Heart right ventricle (tissue), 16 donors: ENCODE measurements at regions not wholly inside any gene's neighbourhood (a gene's known extent, or its start where the extent isn't known, plus 50 kb on each side); places are given as distances from the start of the nearest gene placed in this dataset.
"Not testable (repeated sequence)": the region's sequence is repeated elsewhere in the genome, so short reads cannot be mapped to it uniquely, and the experiment has no call there.

ENCODE experiments used
- ATAC-seq, 8 donors: fragments of 200-7000 bp; cut with Tn5 transposase; one replicate each; pipeline ENCODE4 v1.9.1; 2020; ENCODE audit warnings: mild to moderate bottlenecking in 8 of 8, moderate library complexity in 8 of 8, moderate number of reproducible peaks in 1 of 8
- DNase-seq, 2 donors: peaks; one replicate each; pipeline ENCODE4 v3.0.0-alpha.2; 2020
- H3K27ac ChIP-seq, 10 donors: fragments of 200-600 bp; sonication (generic) in 2 of 10; one replicate each; pipeline versions ENCODE4 v1.5.0 to v1.8.0; 2020 to 2022; ENCODE audit warnings: mild to moderate bottlenecking in 3 of 10
- H3K27me3 ChIP-seq, 7 donors: fragments of 200-600 bp; one replicate each; pipeline ENCODE4 v1.8.0; 2021 to 2022; ENCODE audit warnings: mild to moderate bottlenecking in 2 of 7
- H3K36me3 ChIP-seq, 9 donors: fragments of 200-600 bp; sonication (generic) in 1 of 9; one replicate each; pipeline versions ENCODE4 v1.5.0 to v1.8.0; 2020 to 2022; ENCODE audit warnings: mild to moderate bottlenecking in 2 of 9
- H3K4me1 ChIP-seq, 9 donors: fragments of 200-600 bp; sonication (generic) in 1 of 9; one replicate each; pipeline versions ENCODE4 v1.5.0 to v1.8.0; 2020 to 2022; ENCODE audit warnings: mild to moderate bottlenecking in 4 of 9
- H3K4me3 ChIP-seq, 10 donors: fragments of 200-600 bp; sonication (generic) in 2 of 10; one replicate each; pipeline versions ENCODE4 v1.5.0 to v1.8.0; 2020 to 2022; ENCODE audit warnings: mild to moderate bottlenecking in 7 of 10, moderate library complexity in 2 of 10
- H3K9me3 ChIP-seq, 11 donors: fragments of 200-600 bp in 10 of 11; sonication (generic) in 2 of 11; one replicate each; pipeline versions ENCODE4 v1.5.0 to v1.8.0; 2013 to 2022; ENCODE audit warnings: mild to moderate bottlenecking in 2 of 11, control low read depth in 1 of 11, moderate library complexity in 1 of 11
- CTCF ChIP-seq, 9 donors: fragments of 200-600 bp; sonication (generic) in 2 of 9; IDR thresholded peaks; one replicate each; pipeline versions ENCODE4 v1.5.0 to v1.8.0; 2021 to 2022; ENCODE audit warnings: antibody characterized with exemption in 9 of 9, mild to moderate bottlenecking in 5 of 9, moderate library complexity in 1 of 9
- WGBS, 2 donors: extraction: QIAGEN DNeasy Blood & Tissue Kit; methylation state at CpG; one replicate each; pipeline ENCODE4 v1.1.7; 2013; ENCODE audit warnings: inconsistent platforms in 1 of 2; 5-methylcytosine and 5-hydroxymethylcytosine counted together
- intact Hi-C, 10 donors: fragments of 100-400 bp; cut with DNase I; formaldehyde crosslinking; loops; one replicate each; pipeline versions ENCODE4 v1.11.1 to v1.14.2; 2022
- donor health status: Arrhythmogenic right ventricular cardiomyopathy.
- donor health status: ischemic (EF 13 %, LVEDD 7.1; RV severe dilation, severe dysfunction).
- donor health status: healthy with polysubstance abuse.
- donor health status: DM: no; HTN: yes; CAD: no.
- donor health status: DM: no; HTN: no; CAD: no.
- donor health status: ischemic (EF 25% LVEDD 6.9; RV normal size, moderate dysfunction).
- donor health status: ischemic (EF 25% LVEDD 5.7; RV mildly dilated, moderate dysfunction).
- donor health status: healthy.
- donor health status: DM: yes; HTN: yes; CAD: no.
- donor health status: Ischemic cardiomyopathy.
- donor health status: ischemic (EF 35%, LVEDD 5.7; RV mildly dilated, moderate dysfunction).
- donor health status: nonischemic (EF 11% LVEDD 7.7; RV severe dilation, severe dysfunction).
- donor health status: DM: yes; HTN: yes; CAD: no.
- donor health status: PGD.
- donor health status: ischemic (EF 29% LVEDD 5.4; RV normal size, mild dysfunction).
- donor health status: nonischemic (EF 23%, LVEDD 6.1; RV moderate dilation, normal function).

GRCh38 chr6:85285934-85286333 lies 163.9 kb upstream of the NT5E start:
- 85 to 86% methylated on average over 22 of the region's 22 CpGs for WGBS, 2 donors
- no peak for TF ChIP-seq CTCF (IDR thresholded peaks at IDR 0.05)
- H3K27ac ChIP-seq = no peak overlapping the region

GRCh38 chr6:85285114-85285513 lies 164.8 kb upstream of the NT5E start:
- TF ChIP-seq CTCF (IDR thresholded peaks at IDR 0.05) = no peak
- H3K4me3 ChIP-seq = no peak overlapping the region
- H3K9me3 ChIP-seq = peaks cover 0 to 6% (median 0%) of the 10 kb centered on the region in 11 donors
- no peaks in the 10 kb centered on the region for H3K27me3 ChIP-seq
- no peaks in the 10 kb centered on the region for H3K36me3 ChIP-seq
- DNase-seq (no peak), ATAC-seq (no peak)
- intact Hi-C loops = no loop called here
- no peaks in the 10 kb centered on the region for H3K4me1 ChIP-seq
- H3K27ac ChIP-seq = no peak overlapping the region
- WGBS, 2 donors = 80 to 83% methylated on average over 6 of the region's 6 CpGs

More at GRCh38 chr6:85285934-85286333, 163.9 kb upstream of the NT5E start:
- H3K4me1 ChIP-seq = no peaks in the 10 kb centered on the region
- ATAC-seq (no peak), DNase-seq (no peak)
- intact Hi-C loops = no loop called here
- H3K9me3 ChIP-seq = peaks cover 0 to 13% (median 0%) of the 10 kb centered on the region in 11 donors
- H3K4me3 ChIP-seq = no peak overlapping the region
- no peaks in the 10 kb centered on the region for H3K36me3 ChIP-seq
- no peaks in the 10 kb centered on the region for H3K27me3 ChIP-seq

GRCh38 chr6:85283436-85283835 lies 166.4 kb upstream of the NT5E start:
- intact Hi-C loops = no loop called here
- no peaks in the 10 kb centered on the region for H3K36me3 ChIP-seq
- ATAC-seq (no peak), DNase-seq (no peak)
- TF ChIP-seq CTCF (IDR thresholded peaks at IDR 0.05) = no peak
- WGBS, 2 donors = 76 to 80% methylated on average over 3 of the region's 3 CpGs
- no peaks in the 10 kb centered on the region for H3K4me1 ChIP-seq
- no peak overlapping the region for H3K4me3 ChIP-seq
- no peaks in the 10 kb centered on the region for H3K27me3 ChIP-seq
- no peaks in the 10 kb centered on the region for H3K9me3 ChIP-seq
- no peak overlapping the region for H3K27ac ChIP-seq

GRCh38 chr6:85278466-85279035 lies 171.3 kb upstream of the NT5E start:
- no peak overlapping the region for H3K4me3 ChIP-seq
- no peak for ATAC-seq
- WGBS, 2 donors = 42 to 46% methylated on average over 3 of the region's 3 CpGs
- DNase-seq = no peak
- H3K27ac ChIP-seq = no peak overlapping the region
- H3K27me3 ChIP-seq = no peaks in the 10 kb centered on the region
- no peaks in the 10 kb centered on the region for H3K4me1 ChIP-seq
- no peak for TF ChIP-seq CTCF (IDR thresholded peaks at IDR 0.05)
- H3K36me3 ChIP-seq = no peaks in the 10 kb centered on the region
- intact Hi-C loops = no loop called here
- H3K9me3 ChIP-seq = peaks cover 0 to 8% (median 0%) of the 10 kb centered on the region in 11 donors

- H3K4me3 ChIP-seq, H3K27ac ChIP-seq, H3K27me3 ChIP-seq, H3K4me1 ChIP-seq, DNase-seq, H3K36me3 ChIP-seq, intact Hi-C loops, H3K9me3 ChIP-seq, ATAC-seq: not testable (repeated sequence)
- 77 to 78% methylated on average over 1 of the region's 1 CpG for WGBS, 2 donors
Observed at GRCh38 chr6:85276026-85276425, 173.9 kb upstream of the NT5E start.
